Retinal pigment epithelial cell (primary cell): ENCODE measurements at regions not wholly inside any gene's neighbourhood (a gene's known extent, or its start where the extent isn't known, plus 50 kb on each side); places are given as distances from the start of the nearest gene placed in this dataset.

Experiments used
- DNase-seq: peaks from one replicate; pipeline ENCODE4 v3.0.0-alpha.2; 2010; ENCODE audit warnings: low read depth
- H3K4me3 ChIP-seq: 2 replicates; pipeline ENCODE4 v1.5.1; 2011; ENCODE audit warnings: mild to moderate bottlenecking, low read length, control low read depth, moderate library complexity
- CTCF ChIP-seq: conservative IDR thresholded peaks from 2 replicates; pipeline ENCODE4 v1.5.1; 2011; ENCODE audit warnings: low read depth, low read length, control low read depth, inconsistent platforms

- no peak for DNase-seq
- peak; percentile 37 for TF ChIP-seq CTCF
- H3K4me3 ChIP-seq: no peak overlapping the region
These were observed 56.5 kb upstream of the ERBB4 start for GRCh38 chr2:212595036-212595654.

- no peak for TF ChIP-seq CTCF
- H3K4me3 ChIP-seq: no peak overlapping the region
- no peak for DNase-seq
These were observed 54.1 kb upstream of the ERBB4 start for GRCh38 chr2:212592695-212593094.
